ENCODE measurements at regions not wholly inside any gene's neighbourhood (a gene's known extent, or its start where the extent isn't known, plus 50 kb on each side); places are given as distances from the start of the nearest gene placed in this dataset.

- TF ChIP-seq, protein P1, sequence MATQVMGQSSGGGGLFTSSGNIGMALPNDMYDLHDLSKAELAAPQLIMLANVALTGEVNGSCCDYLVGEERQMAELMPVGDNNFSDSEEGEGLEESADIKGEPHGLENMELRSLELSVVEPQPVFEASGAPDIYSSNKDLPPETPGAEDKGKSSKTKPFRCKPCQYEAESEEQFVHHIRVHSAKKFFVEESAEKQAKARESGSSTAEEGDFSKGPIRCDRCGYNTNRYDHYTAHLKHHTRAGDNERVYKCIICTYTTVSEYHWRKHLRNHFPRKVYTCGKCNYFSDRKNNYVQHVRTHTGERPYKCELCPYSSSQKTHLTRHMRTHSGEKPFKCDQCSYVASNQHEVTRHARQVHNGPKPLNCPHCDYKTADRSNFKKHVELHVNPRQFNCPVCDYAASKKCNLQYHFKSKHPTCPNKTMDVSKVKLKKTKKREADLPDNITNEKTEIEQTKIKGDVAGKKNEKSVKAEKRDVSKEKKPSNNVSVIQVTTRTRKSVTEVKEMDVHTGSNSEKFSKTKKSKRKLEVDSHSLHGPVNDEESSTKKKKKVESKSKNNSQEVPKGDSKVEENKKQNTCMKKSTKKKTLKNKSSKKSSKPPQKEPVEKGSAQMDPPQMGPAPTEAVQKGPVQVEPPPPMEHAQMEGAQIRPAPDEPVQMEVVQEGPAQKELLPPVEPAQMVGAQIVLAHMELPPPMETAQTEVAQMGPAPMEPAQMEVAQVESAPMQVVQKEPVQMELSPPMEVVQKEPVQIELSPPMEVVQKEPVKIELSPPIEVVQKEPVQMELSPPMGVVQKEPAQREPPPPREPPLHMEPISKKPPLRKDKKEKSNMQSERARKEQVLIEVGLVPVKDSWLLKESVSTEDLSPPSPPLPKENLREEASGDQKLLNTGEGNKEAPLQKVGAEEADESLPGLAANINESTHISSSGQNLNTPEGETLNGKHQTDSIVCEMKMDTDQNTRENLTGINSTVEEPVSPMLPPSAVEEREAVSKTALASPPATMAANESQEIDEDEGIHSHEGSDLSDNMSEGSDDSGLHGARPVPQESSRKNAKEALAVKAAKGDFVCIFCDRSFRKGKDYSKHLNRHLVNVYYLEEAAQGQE (IDR thresholded peaks at IDR 0.05; ENCODE audit: low read depth, low read length) = no peak
- TF ChIP-seq FOXM1 (IDR thresholded peaks at IDR 0.05; ENCODE audit: low read depth) (no peak), GABPA (IDR thresholded peaks at IDR 0.05; ENCODE audit: low read depth) (no peak), MEF2A (IDR thresholded peaks at IDR 0.05; ENCODE audit: borderline replicate concordance, low read depth) (no peak), TAF1 (IDR thresholded peaks at IDR 0.05; ENCODE audit: borderline replicate concordance, low read depth, low read length) (no peak), CTCF (IDR thresholded peaks at IDR 0.05) (no peak), SIN3A (IDR thresholded peaks at IDR 0.05; ENCODE audit: borderline replicate concordance, low read depth, low read length) (no peak)
- TF ChIP-seq, protein P2, sequence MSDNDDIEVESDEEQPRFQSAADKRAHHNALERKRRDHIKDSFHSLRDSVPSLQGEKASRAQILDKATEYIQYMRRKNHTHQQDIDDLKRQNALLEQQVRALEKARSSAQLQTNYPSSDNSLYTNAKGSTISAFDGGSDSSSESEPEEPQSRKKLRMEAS (IDR thresholded peaks at IDR 0.05; ENCODE audit: low read depth) = no peak
- TF ChIP-seq, protein P3, sequence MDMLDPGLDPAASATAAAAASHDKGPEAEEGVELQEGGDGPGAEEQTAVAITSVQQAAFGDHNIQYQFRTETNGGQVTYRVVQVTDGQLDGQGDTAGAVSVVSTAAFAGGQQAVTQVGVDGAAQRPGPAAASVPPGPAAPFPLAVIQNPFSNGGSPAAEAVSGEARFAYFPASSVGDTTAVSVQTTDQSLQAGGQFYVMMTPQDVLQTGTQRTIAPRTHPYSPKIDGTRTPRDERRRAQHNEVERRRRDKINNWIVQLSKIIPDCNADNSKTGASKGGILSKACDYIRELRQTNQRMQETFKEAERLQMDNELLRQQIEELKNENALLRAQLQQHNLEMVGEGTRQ (IDR thresholded peaks at IDR 0.05; ENCODE audit: borderline replicate concordance, low read depth, low read length) = no peak
These were observed 330.3 kb upstream of the THBS1 start for GRCh38 chr15:39250460-39251186.

All from SK-N-SH (cell line).